CD4-positive, alpha-beta T cell treated with Interleukin-21 for 1 hour (primary cell): ENCODE measurements at regions not wholly inside any gene's neighbourhood (a gene's known extent, or its start where the extent isn't known, plus 50 kb on each side); places are given as distances from the start of the nearest gene placed in this dataset.
"Not testable (repeated sequence)": the region's sequence is repeated elsewhere in the genome, so short reads cannot be mapped to it uniquely, and the experiment has no call there.

ENCODE experiments used
- DNase-seq: peaks from one replicate; pipeline ENCODE4 v3.0.0-alpha.2; 2020

DNA sequence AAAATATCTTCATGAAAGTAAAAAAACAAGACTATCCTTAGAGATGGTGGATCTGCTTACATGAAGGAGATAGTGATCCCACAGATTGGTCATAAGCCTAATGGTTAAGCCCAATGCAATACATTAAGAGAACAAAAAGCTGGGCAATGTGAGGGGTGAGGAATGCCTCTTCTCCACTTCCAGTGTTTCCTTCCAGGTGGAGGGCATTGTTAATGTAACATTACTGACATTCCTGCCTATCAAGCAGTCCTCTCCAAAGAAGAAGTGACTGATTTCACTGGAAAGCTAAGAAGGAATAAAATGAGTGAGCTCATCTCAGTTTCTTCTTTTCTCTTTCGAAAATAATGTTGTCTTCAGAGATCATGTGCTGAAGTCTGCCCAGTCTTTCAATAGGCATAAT, 207.8 kb downstream of the RAB38 start:
- DNase-seq = no peak

DNA sequence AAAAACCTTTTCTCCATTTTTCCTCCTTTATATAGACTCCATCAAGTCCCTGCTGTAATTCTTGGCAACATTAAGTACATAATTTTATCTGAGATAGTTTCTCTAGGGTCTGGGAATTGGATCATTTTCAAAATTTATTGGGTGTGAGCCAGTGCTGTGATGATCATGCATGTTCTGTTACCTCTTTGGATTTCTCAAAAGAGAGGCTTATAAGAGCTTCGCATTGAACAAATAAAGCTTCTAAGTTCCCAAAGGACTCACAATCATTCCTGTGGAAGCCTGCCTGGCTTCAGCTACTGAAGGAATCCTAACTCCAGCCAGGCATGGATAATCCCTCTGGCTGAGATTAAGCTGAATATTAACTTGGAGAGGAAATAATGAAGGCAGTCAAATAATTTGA, 208.5 kb downstream of the RAB38 start:
- DNase-seq = no peak

DNA sequence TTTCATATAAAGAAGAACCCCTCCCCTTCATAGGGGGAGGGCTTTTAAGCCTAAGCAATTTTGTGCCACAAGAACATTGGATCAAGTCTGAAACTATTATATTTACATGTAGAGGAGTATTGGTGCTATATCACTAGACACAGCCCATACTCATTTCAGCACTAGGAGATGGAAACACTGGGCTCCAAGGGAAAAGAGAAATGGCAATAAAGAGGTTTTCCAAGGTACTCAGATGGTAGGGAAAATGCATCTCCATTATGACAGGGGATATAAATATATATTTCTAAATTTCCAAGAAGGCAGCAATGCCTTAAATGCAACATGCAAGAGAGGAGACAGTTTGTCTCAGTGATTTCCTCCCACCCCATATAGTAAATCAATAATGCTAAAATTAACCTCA, 209.0 kb downstream of the RAB38 start:
- no peak for DNase-seq

DNA sequence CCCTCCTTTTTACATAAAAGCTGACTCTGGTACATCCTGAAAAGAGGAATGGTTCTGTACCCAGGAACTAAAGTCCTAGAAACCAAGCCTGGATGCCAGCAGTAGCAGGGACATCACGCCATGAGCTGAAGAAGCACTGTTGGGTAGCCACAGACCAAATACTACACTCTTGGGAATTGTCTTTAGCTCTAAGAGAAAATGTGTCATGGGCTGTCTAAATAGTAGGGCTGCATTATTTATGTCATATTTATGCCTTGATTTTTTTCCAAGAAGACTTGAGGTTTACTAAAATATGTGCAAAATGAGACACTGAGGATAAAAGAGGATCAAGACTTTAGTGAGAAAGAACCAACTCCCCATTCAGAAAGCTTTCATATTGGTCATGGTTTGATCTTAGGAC, 213.6 kb downstream of the RAB38 start:
- DNase-seq = no peak

DNA sequence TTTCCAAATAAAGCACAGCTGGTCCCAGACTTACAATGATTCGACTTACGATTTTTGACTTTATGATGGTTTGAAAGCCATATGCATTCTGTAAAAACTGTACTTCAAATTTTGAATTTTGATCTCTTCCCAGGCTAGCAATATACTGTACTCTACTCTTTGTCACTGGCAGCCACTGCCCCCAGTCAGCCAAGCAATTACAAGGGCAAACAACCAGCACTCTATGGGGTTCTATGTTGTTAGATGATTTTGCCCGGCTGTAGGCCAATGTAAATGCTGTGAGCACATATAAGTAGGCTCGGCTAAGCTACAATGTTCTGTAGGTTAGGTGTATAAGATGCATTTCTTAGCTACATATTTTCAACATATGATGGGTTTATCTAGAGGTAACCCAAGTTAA, 217.3 kb downstream of the RAB38 start:
- DNase-seq = no peak

DNA sequence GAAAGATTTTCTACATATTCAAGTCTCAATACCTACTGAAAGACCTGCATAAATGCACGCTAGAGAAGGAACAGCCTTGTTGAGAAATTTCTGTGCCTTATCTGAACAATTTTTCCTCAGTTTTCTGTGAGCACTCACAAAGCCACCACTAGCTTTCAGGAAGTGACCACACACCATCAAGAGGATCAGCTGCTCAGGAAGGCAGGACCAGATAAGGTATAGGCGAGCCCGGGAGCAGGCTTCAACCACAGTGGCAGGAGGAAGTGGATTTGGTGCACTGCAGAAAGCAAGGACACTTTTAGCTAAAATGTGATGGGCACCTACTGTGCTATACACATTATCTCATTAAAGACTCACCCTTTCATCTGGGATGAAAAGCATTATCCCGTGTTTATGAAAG, 220.8 kb downstream of the RAB38 start:
- DNase-seq = no peak

DNA sequence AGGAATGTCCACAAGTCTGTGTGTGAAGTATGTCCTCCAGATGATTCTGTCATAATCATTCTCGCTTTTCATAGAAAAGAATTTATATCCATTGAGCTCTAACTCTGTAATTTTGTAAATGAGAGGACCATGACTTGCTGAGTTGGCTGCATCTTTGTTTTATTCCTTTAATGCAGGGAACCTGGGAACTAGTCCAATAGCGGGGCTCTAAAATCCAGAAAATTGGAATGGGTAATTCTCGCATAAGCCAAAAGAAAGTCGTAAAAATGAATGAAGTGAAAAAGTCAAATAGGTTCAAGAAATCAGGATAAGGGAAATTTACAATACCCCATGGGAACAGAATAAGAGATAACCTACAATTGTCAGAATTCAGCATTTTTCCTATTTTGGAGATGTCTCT, 232.5 kb downstream of the RAB38 start:
- DNase-seq = no peak

DNA sequence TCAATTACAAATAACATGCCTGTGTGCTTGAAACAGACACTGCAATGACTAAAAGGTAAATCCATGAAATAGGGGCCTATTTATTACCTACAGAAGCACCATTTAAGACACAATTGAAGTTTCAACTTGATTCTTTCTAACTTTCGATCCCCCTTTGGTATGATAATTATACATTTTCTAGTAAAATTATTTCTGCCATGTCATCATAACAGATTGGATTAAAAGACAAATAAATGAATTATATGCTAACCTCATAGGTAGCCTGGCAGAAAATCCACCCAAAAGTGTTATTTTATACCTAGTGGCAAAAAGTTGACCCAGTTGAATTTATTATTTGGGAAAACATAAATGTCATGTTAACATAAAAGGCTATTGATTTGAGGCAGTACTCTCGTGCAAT, 241.1 kb downstream of the RAB38 start:
- DNase-seq = no peak

DNA sequence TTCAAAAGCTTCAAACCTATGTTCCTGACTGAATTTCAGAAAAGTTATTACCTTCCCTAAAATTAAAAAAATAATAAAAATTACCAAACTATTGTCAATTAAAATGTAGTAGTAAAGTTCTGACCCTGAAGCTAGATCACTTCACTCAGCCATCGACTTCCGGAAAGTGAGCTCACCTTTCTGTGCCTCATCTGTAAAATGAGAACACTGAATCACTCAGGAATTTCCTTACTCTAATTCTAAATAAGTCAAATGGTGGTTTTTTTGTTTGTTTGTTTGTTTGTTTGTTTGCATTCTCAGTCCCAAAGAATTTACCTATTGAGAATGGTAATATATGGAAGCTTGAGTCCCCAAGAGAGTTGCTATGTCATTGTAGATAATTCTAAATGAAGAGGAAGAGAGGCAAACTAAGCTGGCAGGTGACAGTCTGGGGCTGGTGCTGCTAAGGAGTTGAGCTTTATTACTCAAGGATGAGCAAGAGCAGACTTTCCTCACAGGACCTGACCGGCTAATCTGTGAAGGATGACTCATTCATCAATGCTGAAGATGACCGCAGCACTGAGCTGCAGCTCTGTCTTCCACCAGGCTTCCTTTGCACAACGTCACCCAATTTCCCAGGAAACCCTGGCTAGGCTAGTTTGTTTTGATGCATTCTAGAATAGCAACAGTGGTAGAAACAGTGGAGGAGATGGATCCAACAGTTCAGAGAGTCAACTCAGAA, 248.8 kb downstream of the RAB38 start:
- no peak for DNase-seq

DNA sequence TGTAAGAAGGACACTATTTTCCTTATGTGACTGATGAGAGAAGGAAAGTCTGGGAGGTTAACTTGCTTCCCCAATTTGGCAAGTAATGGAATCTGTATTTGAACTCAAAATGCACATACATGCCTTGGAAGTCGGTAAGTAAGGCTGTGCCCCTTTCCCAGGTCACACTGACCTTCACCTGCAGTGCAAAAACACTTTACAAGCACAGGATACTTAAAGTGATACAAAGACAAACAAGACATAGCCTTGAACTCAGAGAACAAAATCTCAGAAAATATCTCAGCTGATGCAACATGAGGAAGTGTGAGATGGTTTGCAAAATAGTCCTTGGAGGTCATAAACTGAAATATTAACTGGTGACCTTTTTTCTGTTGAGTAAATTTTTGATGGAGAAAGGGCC, 251.1 kb downstream of the RAB38 start:
- DNase-seq = no peak

DNA sequence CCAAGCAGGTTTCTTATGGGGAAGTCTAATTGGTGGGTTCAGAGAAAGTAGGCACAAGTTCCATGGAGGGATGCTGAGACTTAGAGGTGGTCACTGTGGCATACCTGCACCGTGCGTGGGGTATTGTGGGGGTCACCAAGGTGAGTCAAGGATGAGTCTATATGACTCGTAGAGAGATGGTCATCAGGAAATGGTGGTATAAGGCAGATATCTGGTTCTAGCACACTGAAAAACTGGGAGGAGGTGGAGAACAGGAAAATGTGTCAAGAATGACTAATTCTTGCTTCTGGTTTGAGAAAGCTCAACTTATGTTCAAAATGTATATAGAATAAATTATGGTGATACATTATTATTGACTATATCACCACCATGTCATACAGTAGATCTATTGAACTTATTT, 258.1 kb downstream of the RAB38 start:
- no peak for DNase-seq

DNA sequence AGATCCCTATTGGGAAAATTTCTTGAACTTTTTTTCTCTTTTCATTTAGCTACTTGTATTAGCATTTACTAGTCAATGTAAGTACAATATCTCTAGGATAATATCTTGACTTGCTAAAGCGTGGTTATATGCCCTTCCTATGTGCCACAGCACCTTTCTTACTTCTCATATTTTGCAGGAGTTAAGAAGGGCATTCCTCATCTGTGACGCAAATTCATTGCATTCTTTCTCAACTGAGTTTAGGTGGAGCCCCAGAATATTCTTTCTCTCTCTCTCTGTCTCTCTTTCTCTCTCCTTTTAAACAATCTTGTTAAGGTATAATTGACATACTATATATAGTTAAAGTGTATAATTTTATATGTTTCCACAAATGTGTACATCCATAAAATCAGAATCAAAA, 266.1 kb downstream of the RAB38 start:
- DNase-seq = no peak

DNA sequence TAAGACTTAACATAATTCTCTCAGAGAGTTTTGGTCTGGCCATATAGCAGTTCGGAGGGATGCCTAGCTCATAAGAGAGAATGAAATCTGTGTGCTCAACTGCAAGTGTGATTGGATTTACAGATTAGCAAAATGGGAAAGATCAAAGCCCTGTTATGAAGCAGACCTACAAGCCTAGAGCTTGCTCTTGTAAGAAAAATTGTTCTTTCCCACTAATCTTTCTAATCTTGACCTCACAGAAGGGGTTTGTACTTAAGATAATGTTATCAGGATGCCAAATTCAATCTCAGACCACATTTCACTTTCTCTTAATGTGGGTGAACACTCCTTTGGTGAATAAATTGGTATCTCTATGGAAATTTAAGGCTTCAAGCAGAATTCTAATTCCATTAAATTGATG, 267.2 kb downstream of the RAB38 start:
- DNase-seq = no peak

DNA sequence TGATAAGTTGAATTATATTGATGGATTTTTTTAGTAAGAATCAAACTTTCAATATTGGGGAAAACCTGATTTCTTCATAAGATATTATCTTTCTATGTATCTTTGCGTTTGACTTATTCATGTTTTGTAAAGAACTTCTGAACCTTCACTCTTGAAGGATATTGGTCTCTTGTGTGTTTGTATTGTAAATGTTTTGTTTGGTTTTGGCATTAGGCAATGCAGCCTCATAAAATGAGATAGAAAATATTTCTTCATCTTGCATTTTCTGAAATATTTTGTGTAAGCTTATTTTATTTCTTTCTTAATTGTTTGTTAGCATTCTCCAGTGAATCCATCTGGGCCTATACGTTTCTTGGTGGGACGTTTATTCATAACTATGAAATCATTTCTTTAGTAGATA, 271.9 kb downstream of the RAB38 start:
- DNase-seq = no peak

DNA sequence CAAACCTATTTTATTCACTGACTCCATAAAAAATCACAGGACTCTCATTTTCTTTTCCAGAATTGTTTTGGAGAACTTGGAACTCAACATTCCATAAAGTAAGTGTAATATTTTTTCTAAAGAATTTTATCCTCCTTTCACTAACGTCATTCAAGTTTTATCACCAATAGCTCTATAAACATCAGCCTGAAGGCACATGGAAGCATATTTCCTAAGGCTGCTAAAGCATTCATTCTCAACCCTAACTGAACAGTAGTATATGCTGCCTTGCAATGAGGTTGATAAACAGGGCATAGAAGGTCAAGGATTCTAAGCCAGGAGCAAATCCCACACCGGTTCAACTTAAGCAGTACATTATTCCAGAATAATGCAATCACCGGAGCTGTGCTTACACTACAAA, 273.9 kb downstream of the RAB38 start:
- no peak for DNase-seq

DNA sequence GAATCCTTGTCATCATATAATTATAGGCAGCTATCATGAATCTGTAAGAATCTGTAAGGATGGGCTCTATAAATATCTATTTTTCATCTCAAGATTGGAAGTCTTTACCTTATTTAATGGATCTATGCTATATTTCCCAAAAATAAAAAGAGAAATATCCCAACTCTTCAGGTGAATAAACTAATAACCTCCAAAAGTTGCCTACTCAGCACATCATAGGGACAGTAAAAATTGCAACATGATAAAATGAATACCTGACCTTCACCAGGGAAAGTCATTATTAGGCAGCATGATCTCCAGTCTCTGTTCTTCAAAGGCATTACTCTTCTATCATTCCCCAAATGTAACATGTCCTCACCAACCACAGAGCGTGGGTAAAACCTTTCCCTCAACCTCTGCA, 277.3 kb downstream of the RAB38 start:
- DNase-seq = no peak

DNA sequence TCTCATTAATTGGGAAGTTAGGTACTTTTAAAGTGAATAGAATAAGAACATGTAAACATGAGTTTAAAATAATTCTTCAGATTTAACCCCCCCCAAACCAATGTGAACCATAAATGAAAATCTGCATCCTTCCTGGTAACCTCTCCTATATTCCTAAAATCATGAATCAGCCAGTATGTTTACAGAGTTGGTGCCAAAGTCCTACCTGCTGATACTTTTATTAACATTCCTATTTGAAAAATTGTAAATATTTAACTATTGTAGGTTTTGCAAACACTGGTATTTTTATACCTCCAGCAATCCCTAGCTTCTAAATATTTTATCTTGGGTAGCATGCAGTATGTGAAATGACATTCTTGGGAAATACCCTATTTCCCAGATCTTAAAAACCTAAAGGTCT, 278.2 kb downstream of the RAB38 start:
- DNase-seq = no peak

DNA sequence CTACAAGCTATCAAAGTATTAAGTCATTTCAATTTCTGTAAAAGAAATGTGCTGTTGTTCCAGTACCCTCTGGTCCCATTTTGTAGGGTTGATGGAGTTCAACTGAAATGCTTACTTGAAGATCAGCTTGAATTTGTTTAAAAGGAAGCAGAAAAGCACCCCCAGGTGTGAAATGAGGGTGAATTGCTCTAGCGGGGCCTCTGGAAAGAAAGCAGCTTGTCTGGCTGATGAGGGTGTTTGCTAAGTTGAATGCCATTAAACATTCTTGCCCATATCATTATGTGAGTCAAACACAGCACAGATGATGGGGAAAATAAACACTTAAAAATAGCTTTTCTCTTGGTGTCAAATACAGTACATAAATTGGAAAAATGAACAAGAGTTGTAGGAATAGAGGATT, 280.3 kb downstream of the RAB38 start:
- DNase-seq = no peak

DNA sequence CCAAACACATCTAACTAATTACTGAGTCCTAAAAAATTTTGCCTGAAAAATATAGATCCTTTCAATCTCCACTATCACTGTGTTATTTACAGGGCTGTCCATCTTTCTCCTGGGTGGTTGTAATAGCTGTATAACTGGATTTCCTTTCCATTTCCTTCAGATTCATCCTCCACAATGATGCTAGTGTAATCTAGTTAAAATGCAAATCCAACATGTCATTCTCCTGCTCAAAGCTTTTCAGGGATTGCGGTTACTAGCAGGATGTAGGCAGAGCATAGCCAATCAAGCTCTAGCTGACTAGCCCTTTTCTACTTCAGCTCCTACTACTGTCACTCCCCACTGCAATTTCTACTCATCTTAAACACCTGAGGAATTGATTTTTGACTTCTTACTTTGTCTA, 283.0 kb downstream of the RAB38 start:
- no peak for DNase-seq

DNA sequence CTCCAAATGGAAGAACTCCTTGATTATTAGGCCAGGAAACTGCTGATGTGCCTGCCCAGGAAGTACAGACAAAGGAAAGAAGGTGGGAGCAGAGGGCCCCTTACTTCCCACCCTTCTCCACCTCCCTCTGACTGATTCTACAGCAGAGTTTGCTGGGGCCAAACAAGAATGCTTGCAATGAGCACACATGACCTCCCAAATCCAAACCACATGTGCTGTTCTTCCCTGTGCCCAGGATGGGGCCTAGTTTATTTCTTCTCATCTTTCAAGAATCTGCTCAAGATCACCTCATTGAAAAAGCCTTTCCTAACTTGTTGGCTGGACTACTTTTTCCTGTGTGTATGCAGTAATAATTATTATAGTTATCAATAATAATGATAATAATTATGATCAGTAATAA, 286.1 kb downstream of the RAB38 start:
- no peak for DNase-seq

DNA sequence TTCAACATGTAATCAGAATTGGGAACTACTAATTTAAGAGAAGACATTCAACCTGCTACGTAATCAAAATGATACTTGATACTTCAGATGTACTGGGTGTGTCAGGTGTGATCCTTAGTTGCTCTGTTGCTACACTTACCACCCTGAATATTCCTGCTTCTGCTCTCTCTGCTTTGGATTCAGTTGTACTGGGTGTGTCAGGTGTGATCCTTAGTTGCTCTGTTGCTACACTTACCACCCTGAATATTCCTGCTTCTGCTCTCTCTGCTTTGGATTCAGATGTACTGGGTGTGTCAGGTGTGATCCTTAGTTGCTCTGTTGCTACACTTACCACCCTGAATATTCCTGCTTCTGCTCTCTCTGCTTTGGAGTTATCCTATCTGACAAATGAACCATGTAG, 290.2 kb downstream of the RAB38 start:
- not testable (repeated sequence) for DNase-seq

DNA sequence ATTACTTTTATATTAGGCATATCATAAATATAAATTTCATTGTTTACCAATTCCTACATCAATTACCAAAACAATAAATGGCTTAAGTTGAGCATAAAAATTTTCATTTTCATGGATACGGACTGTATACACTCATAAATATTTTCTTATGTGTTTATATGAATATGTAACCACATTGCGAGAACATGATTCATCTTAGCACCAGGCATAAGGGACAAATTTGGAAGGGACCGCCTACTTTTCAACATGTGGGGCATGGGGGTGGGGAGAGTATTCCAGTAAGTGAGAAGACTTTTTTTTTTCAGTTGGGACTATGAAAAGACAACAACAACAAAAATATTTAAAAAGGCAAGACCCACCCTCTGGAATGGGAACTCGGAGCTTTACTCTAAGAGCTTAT, 296.1 kb downstream of the RAB38 start:
- DNase-seq = no peak

DNA sequence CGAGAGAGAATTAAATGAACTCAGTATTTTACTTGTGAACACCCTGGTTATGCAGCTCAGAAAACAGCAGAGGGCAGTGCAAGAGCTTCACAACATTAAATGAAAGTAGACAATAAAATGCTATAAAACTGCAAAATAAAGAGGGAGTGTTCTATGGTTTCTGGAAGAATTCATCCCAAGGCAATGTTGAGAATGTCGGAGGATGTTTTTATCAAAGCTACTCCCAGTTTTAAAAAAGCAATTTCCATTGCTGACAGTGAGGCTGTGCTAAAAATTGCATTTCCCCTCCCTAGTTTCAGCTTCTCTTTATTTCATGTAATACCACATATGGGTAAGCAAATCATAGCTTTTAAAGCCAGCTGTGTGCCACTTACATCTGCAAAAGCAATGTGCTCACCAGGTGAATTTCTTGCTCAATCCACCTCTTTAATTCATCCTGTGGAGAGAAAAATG, 296.8 kb downstream of the RAB38 start:
- DNase-seq = no peak

DNA sequence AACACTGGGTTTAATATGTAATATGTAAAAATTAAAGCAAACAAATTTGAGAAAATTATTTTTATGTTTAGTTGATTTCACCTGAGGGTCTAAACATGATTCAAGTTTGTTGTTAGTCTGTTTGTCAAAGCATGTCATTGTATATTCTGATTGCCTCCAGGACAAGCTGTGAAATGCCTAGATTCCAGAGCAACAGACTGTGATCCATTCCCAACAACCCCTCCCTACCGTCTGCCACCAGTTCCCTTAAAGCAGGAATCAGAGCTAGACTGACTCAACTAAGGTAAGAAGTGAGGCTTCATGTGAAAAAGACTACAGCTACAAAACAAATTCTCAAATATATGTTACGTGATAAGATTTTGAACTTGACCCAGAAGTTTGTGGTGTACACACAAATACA, 304.2 kb downstream of the RAB38 start:
- no peak for DNase-seq

DNA sequence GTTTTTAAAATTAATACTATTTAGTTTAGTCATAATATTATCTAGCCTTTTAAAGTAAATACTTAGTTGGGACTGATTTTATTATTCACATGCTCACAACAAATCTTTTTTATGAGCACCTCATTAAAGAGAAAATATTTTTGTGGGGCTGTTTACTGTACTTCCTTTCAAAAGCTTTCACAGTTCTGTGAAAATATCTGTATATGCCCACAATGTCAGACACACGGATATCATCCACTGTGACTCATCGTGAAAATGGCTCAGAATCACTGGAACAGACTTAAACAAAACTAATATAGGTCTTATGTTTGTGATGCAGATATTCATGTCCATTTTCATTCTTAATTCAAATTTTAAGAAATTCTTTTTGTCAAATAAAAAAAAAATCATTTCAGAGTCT, 305.2 kb downstream of the RAB38 start:
- DNase-seq = no peak

DNA sequence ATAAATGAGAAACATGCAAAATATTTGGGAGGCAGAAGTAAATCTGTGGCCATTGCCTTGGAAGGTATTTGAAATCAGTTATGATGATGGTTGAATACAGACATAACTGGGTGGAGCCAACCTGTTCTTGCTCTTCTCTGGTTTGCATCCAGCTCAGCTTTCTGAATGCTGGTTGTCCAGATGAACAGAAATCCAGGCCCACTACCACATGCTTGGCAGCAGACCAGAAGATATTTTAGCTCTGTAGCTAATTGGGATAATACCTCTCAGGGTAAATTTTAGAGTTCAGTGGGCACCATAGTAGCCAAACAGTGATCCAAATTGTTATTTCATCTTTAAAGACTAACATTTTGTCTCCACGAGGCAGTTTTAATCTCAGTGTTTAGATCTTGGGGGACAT, 308.3 kb downstream of the RAB38 start:
- DNase-seq = no peak
